Adrenal gland (tissue), 9 donors: ENCODE measurements at regions not wholly inside any gene's neighbourhood (a gene's known extent, or its start where the extent isn't known, plus 50 kb on each side); places are given as distances from the start of the nearest gene placed in this dataset.

Experiments
- DNase-seq, 7 donors: peaks; one replicate each; pipeline ENCODE4 v3.0.0-alpha.2; 2019 to 2020
- H3K27ac ChIP-seq, 5 donors: fragments of 200-600 bp; sonication (generic) in 4 of 5; 1 replicate in 3 of 5; 2 replicates in 2 of 5; pipeline versions ENCODE4 v1.5.1 to v1.8.0; 2016 to 2020; ENCODE audit warnings: mild to moderate bottlenecking in 1 of 5
- H3K27me3 ChIP-seq: fragments of 200-600 bp; 2 replicates; pipeline ENCODE4 v1.8.0; 2021
- H3K36me3 ChIP-seq, 2 donors: fragments of 200-600 bp; replicated peaks in 1 of 2; 1 replicate in 1 of 2; 2 replicates in 1 of 2; pipeline versions ENCODE4 v1.5.1 to v1.8.0; 2018 to 2022
- H3K4me1 ChIP-seq, 2 donors: fragments of 200-600 bp; replicated peaks in 1 of 2; 1 replicate in 1 of 2; 2 replicates in 1 of 2; pipeline versions ENCODE4 v1.5.1 to v1.8.0; 2018 to 2021
- H3K4me3 ChIP-seq, 4 donors: fragments of 200-600 bp; sonication (generic) in 3 of 4; one replicate each; pipeline ENCODE4 v1.5.1; 2016 to 2018
- H3K9me3 ChIP-seq, 3 donors: fragments of 200-600 bp; sonication (generic) in 1 of 3; replicated peaks in 1 of 3; 1 replicate in 2 of 3; 2 replicates in 1 of 3; pipeline versions ENCODE4 v1.5.1 to v1.8.0; 2016 to 2021
- CTCF ChIP-seq, 6 experiments: fragments of 450-650 bp in 4 of 6; fragments of 200-600 bp in 2 of 6; sonication (generic) in 1 of 6; IDR thresholded peaks; 1 replicate in 5 of 6; 2 replicates in 1 of 6; pipeline versions ENCODE4 v1.5.1 to v1.8.0; 2016 to 2021; ENCODE audit warnings: antibody characterized with exemption in 6 of 6, mild to moderate bottlenecking in 2 of 6, moderate library complexity in 1 of 6
- POLR2A ChIP-seq, 2 donors: fragments of 450-650 bp; IDR thresholded peaks; one replicate each; pipeline ENCODE4 v1.6.1; 2017; ENCODE audit warnings: antibody characterized with exemption in 2 of 2, mild to moderate bottlenecking in 2 of 2, moderate library complexity in 1 of 2
- WGBS, 4 donors: extraction: QIAGEN DNeasy Blood & Tissue Kit in 2 of 4; methylation state at CpG; one replicate each; pipeline versions ENCODE4 v1.1.5 to v1.1.7; 2013 to 2017; 5-methylcytosine and 5-hydroxymethylcytosine counted together
- intact Hi-C, 2 donors: fragments of 100-400 bp; cut with DNase I; formaldehyde crosslinking; loops; one replicate each; pipeline versions ENCODE4 v1.14.1 to v1.15.0; 2022 to 2023
- donor health status: healthy with polysubstance abuse.
- donor health status: Bipolar disorder and iron deficiency.
- donor health status: DM: yes; HTN: yes; CAD: no.
- donor health status: DM: no; HTN: no; CAD: no.
- donor health status: DM: no; HTN: no; CAD: no.

- no peak for TF ChIP-seq CTCF (IDR thresholded peaks at IDR 0.05)
- no peak for TF ChIP-seq POLR2A (IDR thresholded peaks at IDR 0.05)
- Histone ChIP-seq H3K36me3 (no peaks in the 10 kb centered on the region), H3K4me3 (no peak overlapping the region), H3K27me3 (no peaks in the 10 kb centered on the region), H3K27ac (no peak overlapping the region), H3K4me1 (no peaks in the 10 kb centered on the region), H3K9me3 (no peaks in the 10 kb centered on the region)
- WGBS, 4 donors = 62 to 89% (median 81%) methylated on average over 5 to 11 of the region's 11 CpGs
- intact Hi-C loops = no loop called here
- DNase-seq = no peak
These were observed 70.0 kb upstream of the KLF13 start for GRCh38 chr15:31256378-31257265.

GRCh38 chr15:31257286-31257685 lies 69.3 kb upstream of the KLF13 start:
- 72 to 81% (median 77%) methylated on average over 1 of the region's 1 CpG for WGBS, 4 donors
- intact Hi-C loops = no loop called here

DNA sequence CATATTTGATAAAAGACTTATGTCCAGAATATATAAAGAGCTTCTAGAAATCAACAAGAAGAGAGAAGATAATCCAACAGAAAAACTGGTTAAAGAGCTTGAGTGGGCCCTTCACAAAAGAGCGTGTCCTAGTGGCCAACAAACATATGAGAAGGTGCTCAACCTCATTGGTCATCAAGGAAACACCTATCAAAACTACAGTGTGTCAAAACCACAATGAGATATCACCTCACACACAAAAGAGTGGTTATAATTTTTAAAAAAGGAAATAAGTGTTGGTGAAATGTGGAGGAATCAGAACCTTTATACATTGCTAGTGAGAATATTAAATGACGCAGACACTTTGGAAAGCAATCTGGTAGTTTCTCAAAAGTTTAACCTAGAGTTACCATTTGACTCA lies 68.4 kb upstream of the KLF13 start:
- H3K27ac ChIP-seq = no peak overlapping the region
- TF ChIP-seq POLR2A (IDR thresholded peaks at IDR 0.05) (no peak), CTCF (IDR thresholded peaks at IDR 0.05) (no peak)
- WGBS, 4 donors = 90 to 100% (median 95%) methylated on average over 2 of the region's 2 CpGs
- no peaks in the 10 kb centered on the region for H3K27me3 ChIP-seq
- no peaks in the 10 kb centered on the region for H3K9me3 ChIP-seq
- H3K4me1 ChIP-seq = no peaks in the 10 kb centered on the region
- H3K36me3 ChIP-seq = no peaks in the 10 kb centered on the region
- no peak overlapping the region for H3K4me3 ChIP-seq
- DNase-seq = no peak
- intact Hi-C loops = no loop called here

More at GRCh38 chr15:31257286-31257685, 69.3 kb upstream of the KLF13 start:
- Histone ChIP-seq H3K27ac (no peak overlapping the region), H3K36me3 (no peaks in the 10 kb centered on the region), H3K4me1 (no peaks in the 10 kb centered on the region), H3K27me3 (no peaks in the 10 kb centered on the region), H3K9me3 (no peaks in the 10 kb centered on the region), H3K4me3 (no peak overlapping the region)
- no peak for DNase-seq
- TF ChIP-seq POLR2A (IDR thresholded peaks at IDR 0.05) (no peak), CTCF (IDR thresholded peaks at IDR 0.05) (no peak)

DNA sequence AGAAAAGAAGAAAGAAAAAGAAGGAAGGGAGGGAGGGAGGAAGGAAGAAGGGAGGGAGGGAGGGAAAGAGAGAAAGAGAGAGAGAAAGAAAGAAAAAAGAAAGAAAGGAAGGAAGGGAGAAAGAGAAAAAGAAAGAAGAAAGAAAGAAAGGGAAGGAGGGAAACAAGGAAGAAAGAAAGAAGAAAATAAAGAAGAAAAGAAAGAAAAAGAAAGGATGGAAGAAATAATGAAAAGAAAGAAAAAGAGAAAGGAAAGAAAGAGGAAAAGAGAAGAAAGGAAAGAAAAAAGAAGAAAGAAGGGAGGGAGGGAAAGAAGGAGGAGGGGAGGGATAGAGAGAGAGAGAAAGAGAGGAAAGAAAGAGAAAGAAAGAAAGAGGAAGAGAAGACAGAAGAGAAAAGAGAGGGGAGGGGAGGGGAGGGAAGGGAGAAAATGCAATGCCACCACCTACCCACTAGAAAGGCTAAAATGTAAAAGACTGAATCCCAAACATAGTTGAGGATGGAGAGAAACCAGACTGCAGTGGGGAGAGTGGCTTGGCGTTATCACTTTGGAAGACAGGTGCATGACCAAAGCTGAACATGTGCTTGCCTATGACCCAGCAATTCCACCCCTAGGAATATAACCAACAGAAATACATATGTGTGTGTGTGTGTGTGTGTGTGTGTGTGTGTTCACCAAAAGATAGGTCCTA lies 66.9 kb upstream of the KLF13 start:
- 85 to 100% (median 93%) methylated on average over 1 of the region's 1 CpG for WGBS, 4 donors
- peak in 2 of 7 donors; percentile 1 to 2 for DNase-seq
- no peaks in the 10 kb centered on the region for H3K9me3 ChIP-seq
- no peak overlapping the region for H3K4me3 ChIP-seq
- no peaks in the 10 kb centered on the region for H3K36me3 ChIP-seq
- no peak overlapping the region for H3K27ac ChIP-seq
- intact Hi-C loops = loop anchor here in 1 of 2 donors (5.0 kb wide), 1 partner anchor 47 kb away; no protein-coding TSS in a partner anchor
- H3K4me1 ChIP-seq = peaks cover 5 to 10% of the 10 kb centered on the region in 2 donors
- no peaks in the 10 kb centered on the region for H3K27me3 ChIP-seq
- TF ChIP-seq CTCF (IDR thresholded peaks at IDR 0.05) (no peak), POLR2A (IDR thresholded peaks at IDR 0.05) (no peak)
